ENCODE measurements at regions not wholly inside any gene's neighbourhood (a gene's known extent, or its start where the extent isn't known, plus 50 kb on each side); places are given as distances from the start of the nearest gene placed in this dataset.

- Histone ChIP-seq H3K9me3 (ENCODE audit: control insufficient read depth in 1 of 2, insufficient read depth in 1 of 2, low read depth in 1 of 2, low read length in 2 of 2) (peaks cover 4 to 13% of the 10 kb centered on the region in 2 experiments; a peak in 2 of 4 replicates), H3K36me3 (ENCODE audit: control insufficient read depth in 1 of 2, insufficient read depth in 2 of 2, low read length in 2 of 2) (no peaks in the 10 kb centered on the region), H3K27me3 (ENCODE audit: insufficient read depth, low read length) (no peaks in the 10 kb centered on the region), H3K27ac (ENCODE audit: low read depth, low read length) (no peak overlapping the region), H3K9me2 (ENCODE audit: insufficient read depth) (no peaks in the 10 kb centered on the region), H3K4me1 (ENCODE audit: control insufficient read depth in 1 of 2, insufficient read depth in 2 of 2, low read length in 2 of 2) (no peaks in the 10 kb centered on the region), H3K79me2 (ENCODE audit: insufficient read depth, low read length) (no peaks in the 10 kb centered on the region), H3K4me3 (replicated peaks in 1 of 2; ENCODE audit: low read depth in 1 of 2, low read length in 2 of 2) (no peak overlapping the region), H3K9ac (ENCODE audit: low read length) (no peak overlapping the region), H2AFZ (ENCODE audit: low read depth, low read length, poor library complexity, severe bottlenecking) (no peak overlapping the region), H3K4me2 (ENCODE audit: low read length) (no peak overlapping the region), H4K20me1 (ENCODE audit: insufficient read depth) (no peaks in the 10 kb centered on the region)
- RAD21 ChIA-PET (ENCODE audit: low non-redundant PET in 1 of 2, low total read pairs in 2 of 2, uncharacterized antibody in 2 of 2, unreplicated experiment in 2 of 2) = no interaction called here
- intact Hi-C loops (cut with micrococcal nuclease) = no loop called here
- TF ChIP-seq RAD21 (IDR thresholded peaks at IDR 0.05; ENCODE audit: low read depth) (no peak), TCF7L2 (IDR thresholded peaks at IDR 0.05; ENCODE audit: borderline replicate concordance, extremely low read depth, insufficient read depth, insufficient read length) (no peak), REST (IDR thresholded peaks at IDR 0.05; ENCODE audit: low read depth) (no peak), ZFX (IDR thresholded peaks at IDR 0.05) (no peak), POLR2AphosphoS5 (IDR thresholded peaks at IDR 0.05; ENCODE audit: low read depth, low read length) (no peak)
- no TSS peak for BruUV-seq (replicated peaks)
- no peak for DNase-seq (ENCODE audit: low read depth, low spot score)
- POLR2A ChIA-PET = no interaction called here
- ATAC-seq = no peak
- CTCF ChIA-PET = no interaction called here
Observed at GRCh38 chr20:52518735-52519134, 327.2 kb upstream of the ZFP64 start.

DNA sequence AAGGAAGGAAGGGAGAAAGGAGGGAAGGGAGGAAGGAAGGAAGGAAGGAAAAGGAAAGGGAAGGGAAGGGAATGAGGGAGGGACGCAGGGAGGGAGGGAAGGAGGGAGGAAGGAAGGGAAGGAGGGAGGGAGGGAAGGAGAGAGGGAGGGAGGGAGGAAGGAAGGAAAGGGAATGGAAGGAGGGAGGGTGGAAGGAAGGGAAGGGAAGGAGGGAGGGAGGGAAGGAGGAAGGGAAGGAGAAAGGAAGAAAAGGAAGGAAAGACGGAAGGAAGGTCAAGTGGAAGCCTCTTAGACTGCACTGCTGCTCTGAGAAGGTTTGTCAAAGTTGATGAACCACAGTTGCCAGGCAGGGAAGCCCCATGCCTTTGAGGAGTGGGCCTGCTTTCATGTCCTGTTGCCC lies 324.3 kb upstream of the ZFP64 start:
- TF ChIP-seq EZH2 (IDR thresholded peaks at IDR 0.05) (no peak), JUND (IDR thresholded peaks at IDR 0.05) (no peak), POLR2AphosphoS5 (IDR thresholded peaks at IDR 0.05; ENCODE audit: low read depth, low read length) (no peak), FOSL1 (IDR thresholded peaks at IDR 0.05; ENCODE audit: low read depth) (no peak)
- Histone ChIP-seq H4K20me1 (ENCODE audit: insufficient read depth) (no peaks in the 10 kb centered on the region), H3K27me3 (ENCODE audit: insufficient read depth, low read length) (no peaks in the 10 kb centered on the region), H3K4me1 (ENCODE audit: control insufficient read depth in 1 of 2, insufficient read depth in 2 of 2, low read length in 2 of 2) (no peaks in the 10 kb centered on the region), H3K79me2 (ENCODE audit: insufficient read depth, low read length) (no peaks in the 10 kb centered on the region), H3K9me2 (ENCODE audit: insufficient read depth) (no peaks in the 10 kb centered on the region), H3K4me2 (ENCODE audit: low read length) (no peak overlapping the region), H3K36me3 (ENCODE audit: control insufficient read depth in 1 of 2, insufficient read depth in 2 of 2, low read length in 2 of 2) (no peaks in the 10 kb centered on the region), H2AFZ (ENCODE audit: low read depth, low read length, poor library complexity, severe bottlenecking) (no peak overlapping the region), H3K9ac (ENCODE audit: low read length) (no peak overlapping the region), H3K9me3 (ENCODE audit: control insufficient read depth in 1 of 2, insufficient read depth in 1 of 2, low read depth in 1 of 2, low read length in 2 of 2) (peaks cover 3 to 14% of the 10 kb centered on the region in 2 experiments; a peak in 2 of 4 replicates), H3K4me3 (replicated peaks in 1 of 2; ENCODE audit: low read depth in 1 of 2, low read length in 2 of 2) (no peak overlapping the region), H3K27ac (ENCODE audit: low read depth, low read length) (no peak overlapping the region)
- POLR2A ChIA-PET = no interaction called here
- RAD21 ChIA-PET (ENCODE audit: low non-redundant PET in 1 of 2, low total read pairs in 2 of 2, uncharacterized antibody in 2 of 2, unreplicated experiment in 2 of 2) = no interaction called here
- no peak for DNase-seq (ENCODE audit: low read depth, low spot score)
- no peak for ATAC-seq
- intact Hi-C loops (cut with micrococcal nuclease) = no loop called here
- BruUV-seq (replicated peaks) = no TSS peak
- CTCF ChIA-PET = no interaction called here

Measured in HCT116 (cell line).